ENCODE measurements at regions not wholly inside any gene's neighbourhood (a gene's known extent, or its start where the extent isn't known, plus 50 kb on each side); places are given as distances from the start of the nearest gene placed in this dataset.

DNA sequence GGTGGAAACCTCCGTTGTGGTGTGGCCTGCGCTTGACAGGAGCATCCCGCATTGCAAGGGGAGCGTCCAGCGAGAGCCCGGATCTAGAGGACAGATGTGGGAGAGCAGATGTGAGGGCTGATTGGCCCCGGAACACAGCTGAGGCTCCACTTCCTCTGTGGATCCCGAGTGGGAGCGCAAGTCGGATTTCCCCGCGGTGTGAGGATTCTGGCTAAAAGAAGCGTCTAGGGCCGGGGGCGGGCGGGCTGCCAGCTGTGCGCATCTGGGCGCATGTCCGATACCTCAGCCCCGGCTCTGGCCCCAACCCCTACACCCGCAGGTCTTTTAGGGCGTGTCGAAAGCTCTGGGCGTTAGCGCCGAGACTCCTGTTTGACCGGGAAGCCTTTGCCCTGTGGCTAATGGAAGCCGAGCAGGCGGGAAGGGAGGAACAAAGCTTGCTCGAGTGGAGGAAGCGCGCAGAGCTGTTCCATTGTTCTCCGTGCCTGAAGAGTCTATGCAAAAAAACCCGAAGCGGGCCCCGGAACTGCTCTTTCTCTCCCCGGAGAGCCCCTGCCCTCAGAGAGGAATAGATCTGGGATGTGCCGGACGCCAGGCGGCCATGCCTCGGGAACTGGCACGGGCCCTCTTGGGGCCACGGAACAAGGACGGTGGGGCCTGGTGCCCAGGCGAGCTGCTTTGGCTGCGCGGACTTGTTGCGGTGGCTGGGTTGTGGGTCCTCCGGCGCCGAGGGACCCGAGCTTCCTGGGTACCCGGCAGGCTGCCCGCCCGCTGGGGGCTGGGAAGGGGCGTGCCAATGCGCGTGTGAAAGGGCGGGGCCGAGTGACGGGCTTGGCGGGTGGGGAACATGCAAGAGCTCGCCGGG, 111.1 kb downstream of the NAV1 start:
- TF ChIP-seq BACH2 (CRISPR knock-in tag; IDR thresholded peaks at IDR 0.05; ENCODE audit: borderline replicate concordance) (no peak), ZC3H10 (CRISPR knock-in tag; IDR thresholded peaks at IDR 0.05) (no peak), ZFP30 (CRISPR knock-in tag; IDR thresholded peaks at IDR 0.05) (no peak), CSDC2 (CRISPR knock-in tag; IDR thresholded peaks at IDR 0.05) (no peak), TCF4 (CRISPR knock-in tag; IDR thresholded peaks at IDR 0.05; ENCODE audit: borderline replicate concordance) (no peak), ESRRG (CRISPR knock-in tag; IDR thresholded peaks at IDR 0.05) (no peak), ARNTL (CRISPR knock-in tag; IDR thresholded peaks at IDR 0.05; ENCODE audit: borderline replicate concordance, low read depth) (no peak), TOX (CRISPR knock-in tag; IDR thresholded peaks at IDR 0.05; ENCODE audit: borderline replicate concordance) (no peak)
- TF ChIP-seq, protein P1, sequence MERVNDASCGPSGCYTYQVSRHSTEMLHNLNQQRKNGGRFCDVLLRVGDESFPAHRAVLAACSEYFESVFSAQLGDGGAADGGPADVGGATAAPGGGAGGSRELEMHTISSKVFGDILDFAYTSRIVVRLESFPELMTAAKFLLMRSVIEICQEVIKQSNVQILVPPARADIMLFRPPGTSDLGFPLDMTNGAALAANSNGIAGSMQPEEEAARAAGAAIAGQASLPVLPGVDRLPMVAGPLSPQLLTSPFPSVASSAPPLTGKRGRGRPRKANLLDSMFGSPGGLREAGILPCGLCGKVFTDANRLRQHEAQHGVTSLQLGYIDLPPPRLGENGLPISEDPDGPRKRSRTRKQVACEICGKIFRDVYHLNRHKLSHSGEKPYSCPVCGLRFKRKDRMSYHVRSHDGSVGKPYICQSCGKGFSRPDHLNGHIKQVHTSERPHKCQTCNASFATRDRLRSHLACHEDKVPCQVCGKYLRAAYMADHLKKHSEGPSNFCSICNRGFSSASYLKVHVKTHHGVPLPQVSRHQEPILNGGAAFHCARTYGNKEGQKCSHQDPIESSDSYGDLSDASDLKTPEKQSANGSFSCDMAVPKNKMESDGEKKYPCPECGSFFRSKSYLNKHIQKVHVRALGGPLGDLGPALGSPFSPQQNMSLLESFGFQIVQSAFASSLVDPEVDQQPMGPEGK (CRISPR knock-in tag; IDR thresholded peaks at IDR 0.05; ENCODE audit: borderline replicate concordance): no peak
- TF ChIP-seq, protein P2, sequence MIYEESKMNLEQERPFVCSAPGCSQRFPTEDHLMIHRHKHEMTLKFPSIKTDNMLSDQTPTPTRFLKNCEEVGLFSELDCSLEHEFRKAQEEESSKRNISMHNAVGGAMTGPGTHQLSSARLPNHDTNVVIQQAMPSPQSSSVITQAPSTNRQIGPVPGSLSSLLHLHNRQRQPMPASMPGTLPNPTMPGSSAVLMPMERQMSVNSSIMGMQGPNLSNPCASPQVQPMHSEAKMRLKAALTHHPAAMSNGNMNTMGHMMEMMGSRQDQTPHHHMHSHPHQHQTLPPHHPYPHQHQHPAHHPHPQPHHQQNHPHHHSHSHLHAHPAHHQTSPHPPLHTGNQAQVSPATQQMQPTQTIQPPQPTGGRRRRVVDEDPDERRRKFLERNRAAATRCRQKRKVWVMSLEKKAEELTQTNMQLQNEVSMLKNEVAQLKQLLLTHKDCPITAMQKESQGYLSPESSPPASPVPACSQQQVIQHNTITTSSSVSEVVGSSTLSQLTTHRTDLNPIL (CRISPR knock-in tag; IDR thresholded peaks at IDR 0.05; ENCODE audit: low read depth): no peak
- TF ChIP-seq, protein P3, sequence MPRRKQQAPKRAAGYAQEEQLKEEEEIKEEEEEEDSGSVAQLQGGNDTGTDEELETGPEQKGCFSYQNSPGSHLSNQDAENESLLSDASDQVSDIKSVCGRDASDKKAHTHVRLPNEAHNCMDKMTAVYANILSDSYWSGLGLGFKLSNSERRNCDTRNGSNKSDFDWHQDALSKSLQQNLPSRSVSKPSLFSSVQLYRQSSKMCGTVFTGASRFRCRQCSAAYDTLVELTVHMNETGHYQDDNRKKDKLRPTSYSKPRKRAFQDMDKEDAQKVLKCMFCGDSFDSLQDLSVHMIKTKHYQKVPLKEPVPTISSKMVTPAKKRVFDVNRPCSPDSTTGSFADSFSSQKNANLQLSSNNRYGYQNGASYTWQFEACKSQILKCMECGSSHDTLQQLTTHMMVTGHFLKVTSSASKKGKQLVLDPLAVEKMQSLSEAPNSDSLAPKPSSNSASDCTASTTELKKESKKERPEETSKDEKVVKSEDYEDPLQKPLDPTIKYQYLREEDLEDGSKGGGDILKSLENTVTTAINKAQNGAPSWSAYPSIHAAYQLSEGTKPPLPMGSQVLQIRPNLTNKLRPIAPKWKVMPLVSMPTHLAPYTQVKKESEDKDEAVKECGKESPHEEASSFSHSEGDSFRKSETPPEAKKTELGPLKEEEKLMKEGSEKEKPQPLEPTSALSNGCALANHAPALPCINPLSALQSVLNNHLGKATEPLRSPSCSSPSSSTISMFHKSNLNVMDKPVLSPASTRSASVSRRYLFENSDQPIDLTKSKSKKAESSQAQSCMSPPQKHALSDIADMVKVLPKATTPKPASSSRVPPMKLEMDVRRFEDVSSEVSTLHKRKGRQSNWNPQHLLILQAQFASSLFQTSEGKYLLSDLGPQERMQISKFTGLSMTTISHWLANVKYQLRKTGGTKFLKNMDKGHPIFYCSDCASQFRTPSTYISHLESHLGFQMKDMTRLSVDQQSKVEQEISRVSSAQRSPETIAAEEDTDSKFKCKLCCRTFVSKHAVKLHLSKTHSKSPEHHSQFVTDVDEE (CRISPR knock-in tag; IDR thresholded peaks at IDR 0.05): no peak
- TF ChIP-seq, protein P4, sequence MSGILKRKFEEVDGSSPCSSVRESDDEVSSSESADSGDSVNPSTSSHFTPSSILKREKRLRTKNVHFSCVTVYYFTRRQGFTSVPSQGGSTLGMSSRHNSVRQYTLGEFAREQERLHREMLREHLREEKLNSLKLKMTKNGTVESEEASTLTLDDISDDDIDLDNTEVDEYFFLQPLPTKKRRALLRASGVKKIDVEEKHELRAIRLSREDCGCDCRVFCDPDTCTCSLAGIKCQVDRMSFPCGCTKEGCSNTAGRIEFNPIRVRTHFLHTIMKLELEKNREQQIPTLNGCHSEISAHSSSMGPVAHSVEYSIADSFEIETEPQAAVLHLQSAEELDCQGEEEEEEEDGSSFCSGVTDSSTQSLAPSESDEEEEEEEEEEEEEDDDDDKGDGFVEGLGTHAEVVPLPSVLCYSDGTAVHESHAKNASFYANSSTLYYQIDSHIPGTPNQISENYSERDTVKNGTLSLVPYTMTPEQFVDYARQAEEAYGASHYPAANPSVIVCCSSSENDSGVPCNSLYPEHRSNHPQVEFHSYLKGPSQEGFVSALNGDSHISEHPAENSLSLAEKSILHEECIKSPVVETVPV (CRISPR knock-in tag; IDR thresholded peaks at IDR 0.05): no peak
- ATAC-seq: peak; percentile 11

DNA sequence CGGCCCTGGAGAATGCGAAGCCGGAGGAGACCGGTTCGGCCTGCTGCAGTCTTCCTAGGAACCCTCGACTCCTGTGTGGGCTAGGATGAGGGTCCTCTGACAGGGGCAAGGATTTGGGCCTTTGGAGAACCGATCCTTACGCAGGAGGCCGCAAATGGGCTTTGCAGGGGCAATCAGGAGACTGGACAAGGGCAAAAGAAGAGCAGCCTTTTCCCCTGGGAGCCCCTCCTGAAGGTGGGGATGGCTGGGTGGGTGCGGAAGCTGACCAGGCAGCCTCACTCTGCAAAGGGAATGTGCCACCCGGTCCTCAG, 111.7 kb downstream of the NAV1 start:
- TF ChIP-seq ZNF8 (CRISPR knock-in tag; IDR thresholded peaks at IDR 0.05): no peak
- no peak for TF ChIP-seq TCF4 (CRISPR knock-in tag; IDR thresholded peaks at IDR 0.05; ENCODE audit: borderline replicate concordance)
- no peak for TF ChIP-seq CSDC2 (CRISPR knock-in tag; IDR thresholded peaks at IDR 0.05)
- TF ChIP-seq ZNF565 (CRISPR knock-in tag; conservative IDR thresholded peaks at IDR 0.05; ENCODE audit: low read depth): no peak
- TF ChIP-seq, protein P4 (CRISPR knock-in tag; IDR thresholded peaks at IDR 0.05): no peak
- TF ChIP-seq ISL1 (CRISPR knock-in tag; IDR thresholded peaks at IDR 0.05): no peak
- TF ChIP-seq ESRRG (CRISPR knock-in tag; IDR thresholded peaks at IDR 0.05): no peak
- TF ChIP-seq OSR1 (CRISPR knock-in tag; IDR thresholded peaks at IDR 0.05): no peak
- TF ChIP-seq SNAI2 (CRISPR knock-in tag; IDR thresholded peaks at IDR 0.05): no peak
- TF ChIP-seq, protein P3 (CRISPR knock-in tag; IDR thresholded peaks at IDR 0.05): no peak
- TF ChIP-seq, protein P1 (CRISPR knock-in tag; IDR thresholded peaks at IDR 0.05; ENCODE audit: borderline replicate concordance): no peak
- no peak for TF ChIP-seq ZC3H10 (CRISPR knock-in tag; IDR thresholded peaks at IDR 0.05)
- no peak for TF ChIP-seq RARB (CRISPR knock-in tag; IDR thresholded peaks at IDR 0.05)
- ATAC-seq: no peak
